HFF-Myc (cell line): ENCODE measurements at regions not wholly inside any gene's neighbourhood (a gene's known extent, or its start where the extent isn't known, plus 50 kb on each side); places are given as distances from the start of the nearest gene placed in this dataset.

Source experiments
- DNase-seq: peaks from one replicate; pipeline ENCODE4 v3.0.0-alpha.2; 2011; ENCODE audit warnings: low read depth; ENCODE audit errors: extremely low read depth
- H3K4me3 ChIP-seq: replicated peaks from 2 replicates; pipeline ENCODE4 v1.5.1; 2011; ENCODE audit warnings: low read depth, mild to moderate bottlenecking, control low read depth, low read length
- CTCF ChIP-seq: IDR thresholded peaks from 2 replicates; pipeline ENCODE4 v1.5.1; 2012; ENCODE audit warnings: mild to moderate bottlenecking, low read depth, low read length, control low read depth; ENCODE audit errors: missing control alignments

GRCh38 chr5:74063346-74063745 lies 437.4 kb downstream of the ARHGEF28 start:
- TF ChIP-seq CTCF, result no peak
- H3K4me3 ChIP-seq, result no peak overlapping the region
- DNase-seq, result no peak

GRCh38 chr5:74061292-74061691 lies 435.3 kb downstream of the ARHGEF28 start:
- no peak for DNase-seq
- H3K4me3 ChIP-seq, result no peak overlapping the region
- TF ChIP-seq CTCF, result no peak

GRCh38 chr5:74059706-74060105 lies 433.7 kb downstream of the ARHGEF28 start:
- DNase-seq, result no peak
- H3K4me3 ChIP-seq, result no peak overlapping the region
- no peak for TF ChIP-seq CTCF

- DNase-seq, result no peak
- TF ChIP-seq CTCF, result peak; percentile 47
- H3K4me3 ChIP-seq, result no peak overlapping the region
Measured at GRCh38 chr5:74056789-74057164, 430.8 kb downstream of the ARHGEF28 start.

GRCh38 chr5:74056107-74056788 lies 430.3 kb downstream of the ARHGEF28 start:
- H3K4me3 ChIP-seq, result no peak overlapping the region
- DNase-seq, result no peak
- no peak for TF ChIP-seq CTCF

GRCh38 chr5:74055486-74056106 lies 429.6 kb downstream of the ARHGEF28 start:
- no peak for DNase-seq
- H3K4me3 ChIP-seq, result no peak overlapping the region
- no peak for TF ChIP-seq CTCF
